ENCODE measurements at regions not wholly inside any gene's neighbourhood (a gene's known extent, or its start where the extent isn't known, plus 50 kb on each side); places are given as distances from the start of the nearest gene placed in this dataset.

GRCh38 chr13:33518452-33518851, 232.9 kb upstream of the STARD13 start:
- no peak for DNase-seq (ENCODE audit: low spot score)

GRCh38 chr13:33519561-33520467, 234.3 kb upstream of the STARD13 start:
- no peak for DNase-seq (ENCODE audit: low spot score)

- no peak for DNase-seq (ENCODE audit: low spot score)
Measured at GRCh38 chr13:33520468-33520839, 234.9 kb upstream of the STARD13 start.

GRCh38 chr13:33524086-33524485, 238.5 kb upstream of the STARD13 start:
- no peak for DNase-seq (ENCODE audit: low spot score)

- DNase-seq (ENCODE audit: low spot score) = no peak
Measured at GRCh38 chr13:33525763-33526162, 240.2 kb upstream of the STARD13 start.

GRCh38 chr13:33526718-33527117, 241.2 kb upstream of the STARD13 start:
- no peak for DNase-seq (ENCODE audit: low spot score)

GRCh38 chr13:33528896-33529295, 243.3 kb upstream of the STARD13 start:
- DNase-seq (ENCODE audit: low spot score) = no peak

GRCh38 chr13:33531484-33531883, 245.9 kb upstream of the STARD13 start:
- DNase-seq (ENCODE audit: low spot score) = no peak

- no peak for DNase-seq (ENCODE audit: low spot score)
Measured at GRCh38 chr13:33535061-33535460, 249.5 kb upstream of the STARD13 start.

GRCh38 chr13:33536601-33537000, 251.0 kb upstream of the STARD13 start:
- DNase-seq (ENCODE audit: low spot score) = no peak

- peak; percentile 51 for DNase-seq (ENCODE audit: low spot score)
Measured at GRCh38 chr13:33537026-33537425, 251.5 kb upstream of the STARD13 start.

- peak; percentile 58 for DNase-seq (ENCODE audit: low spot score)
Measured at GRCh38 chr13:33537676-33538075, 252.1 kb upstream of the STARD13 start.

- no peak for DNase-seq (ENCODE audit: low spot score)
Measured at GRCh38 chr13:33541456-33541855, 255.9 kb upstream of the STARD13 start.

GRCh38 chr13:33541962-33542308, 256.4 kb upstream of the STARD13 start:
- DNase-seq (ENCODE audit: low spot score) = no peak

- DNase-seq (ENCODE audit: low spot score) = peak; percentile 98
Measured at GRCh38 chr13:33542309-33543088, 256.9 kb upstream of the STARD13 start.

GRCh38 chr13:33543089-33543459, 257.5 kb upstream of the STARD13 start:
- DNase-seq (ENCODE audit: low spot score) = no peak

- DNase-seq (ENCODE audit: low spot score) = peak; percentile 43
Measured at GRCh38 chr13:33543631-33544265, 258.2 kb upstream of the STARD13 start.

GRCh38 chr13:33544308-33544707, 258.8 kb upstream of the STARD13 start:
- no peak for DNase-seq (ENCODE audit: low spot score)

- no peak for DNase-seq (ENCODE audit: low spot score)
Measured at GRCh38 chr13:33545492-33545891, 259.9 kb upstream of the STARD13 start.

- DNase-seq (ENCODE audit: low spot score) = no peak
Measured at GRCh38 chr13:33547035-33547434, 261.5 kb upstream of the STARD13 start.

GRCh38 chr13:33548069-33548468, 262.5 kb upstream of the STARD13 start:
- DNase-seq (ENCODE audit: low spot score) = no peak

GRCh38 chr13:33550276-33550675, 264.7 kb upstream of the STARD13 start:
- DNase-seq (ENCODE audit: low spot score) = no peak

GRCh38 chr13:33550885-33551284, 265.3 kb upstream of the STARD13 start:
- no peak for DNase-seq (ENCODE audit: low spot score)
